ENCODE measurements at regions not wholly inside any gene's neighbourhood (a gene's known extent, or its start where the extent isn't known, plus 50 kb on each side); places are given as distances from the start of the nearest gene placed in this dataset.

- ATAC-seq (no peak), DNase-seq (ENCODE audit: low read depth, low spot score) (no peak)
- no peaks in the 10 kb centered on the region for H3K9me3 ChIP-seq (ENCODE audit: control insufficient read depth, insufficient read depth, low read depth, low read length)
- ChIA-PET POLR2A (no interaction called here), CTCF (interaction anchor here (0.5 kb wide), 1 partner anchor 70 kb away, joined by 3 read pairs; no protein-coding TSS in a partner anchor)
- in situ Hi-C loops (cut with HindIII; ENCODE audit: low pct_unique_long_range_greater_than_20kb, low sequenced_read_pairs) (no loop called here), intact Hi-C loops (cut with micrococcal nuclease; ENCODE audit: unreplicated experiment) (no loop called here)
- no peaks in the 10 kb centered on the region for H3K36me3 ChIP-seq (ENCODE audit: control insufficient read depth, insufficient read depth, low read length)
- TF ChIP-seq SIN3A (IDR thresholded peaks at IDR 0.05; ENCODE audit: borderline replicate concordance, insufficient read depth, low read depth, low read length) (no peak), POLR2AphosphoS5 (IDR thresholded peaks at IDR 0.05; ENCODE audit: low read depth, low read length) (no peak), CTCF (IDR thresholded peaks at IDR 0.05) (no peak), TCF7L2 (IDR thresholded peaks at IDR 0.05; ENCODE audit: low read depth, low read length) (no peak)
- TF ChIP-seq, protein P1, sequence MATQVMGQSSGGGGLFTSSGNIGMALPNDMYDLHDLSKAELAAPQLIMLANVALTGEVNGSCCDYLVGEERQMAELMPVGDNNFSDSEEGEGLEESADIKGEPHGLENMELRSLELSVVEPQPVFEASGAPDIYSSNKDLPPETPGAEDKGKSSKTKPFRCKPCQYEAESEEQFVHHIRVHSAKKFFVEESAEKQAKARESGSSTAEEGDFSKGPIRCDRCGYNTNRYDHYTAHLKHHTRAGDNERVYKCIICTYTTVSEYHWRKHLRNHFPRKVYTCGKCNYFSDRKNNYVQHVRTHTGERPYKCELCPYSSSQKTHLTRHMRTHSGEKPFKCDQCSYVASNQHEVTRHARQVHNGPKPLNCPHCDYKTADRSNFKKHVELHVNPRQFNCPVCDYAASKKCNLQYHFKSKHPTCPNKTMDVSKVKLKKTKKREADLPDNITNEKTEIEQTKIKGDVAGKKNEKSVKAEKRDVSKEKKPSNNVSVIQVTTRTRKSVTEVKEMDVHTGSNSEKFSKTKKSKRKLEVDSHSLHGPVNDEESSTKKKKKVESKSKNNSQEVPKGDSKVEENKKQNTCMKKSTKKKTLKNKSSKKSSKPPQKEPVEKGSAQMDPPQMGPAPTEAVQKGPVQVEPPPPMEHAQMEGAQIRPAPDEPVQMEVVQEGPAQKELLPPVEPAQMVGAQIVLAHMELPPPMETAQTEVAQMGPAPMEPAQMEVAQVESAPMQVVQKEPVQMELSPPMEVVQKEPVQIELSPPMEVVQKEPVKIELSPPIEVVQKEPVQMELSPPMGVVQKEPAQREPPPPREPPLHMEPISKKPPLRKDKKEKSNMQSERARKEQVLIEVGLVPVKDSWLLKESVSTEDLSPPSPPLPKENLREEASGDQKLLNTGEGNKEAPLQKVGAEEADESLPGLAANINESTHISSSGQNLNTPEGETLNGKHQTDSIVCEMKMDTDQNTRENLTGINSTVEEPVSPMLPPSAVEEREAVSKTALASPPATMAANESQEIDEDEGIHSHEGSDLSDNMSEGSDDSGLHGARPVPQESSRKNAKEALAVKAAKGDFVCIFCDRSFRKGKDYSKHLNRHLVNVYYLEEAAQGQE (IDR thresholded peaks at IDR 0.05; ENCODE audit: insufficient read depth in 1 of 2, low read depth in 2 of 2, low read length in 1 of 2): no peak
- no TSS peak for BruUV-seq (replicated peaks)
- H3K4me1 ChIP-seq (ENCODE audit: control insufficient read depth, insufficient read depth, low read length): no peaks in the 10 kb centered on the region
- no peak overlapping the region for H3K27ac ChIP-seq (ENCODE audit: low read length)
- no peak overlapping the region for H3K4me3 ChIP-seq (ENCODE audit: low read depth in 2 of 2, low read length in 2 of 2)
- H3K27me3 ChIP-seq (ENCODE audit: control insufficient read depth, insufficient read depth, low read length): no peaks in the 10 kb centered on the region
Measured at GRCh38 chr11:70019576-70020011, 58.5 kb upstream of the ANO1 start.

DNA sequence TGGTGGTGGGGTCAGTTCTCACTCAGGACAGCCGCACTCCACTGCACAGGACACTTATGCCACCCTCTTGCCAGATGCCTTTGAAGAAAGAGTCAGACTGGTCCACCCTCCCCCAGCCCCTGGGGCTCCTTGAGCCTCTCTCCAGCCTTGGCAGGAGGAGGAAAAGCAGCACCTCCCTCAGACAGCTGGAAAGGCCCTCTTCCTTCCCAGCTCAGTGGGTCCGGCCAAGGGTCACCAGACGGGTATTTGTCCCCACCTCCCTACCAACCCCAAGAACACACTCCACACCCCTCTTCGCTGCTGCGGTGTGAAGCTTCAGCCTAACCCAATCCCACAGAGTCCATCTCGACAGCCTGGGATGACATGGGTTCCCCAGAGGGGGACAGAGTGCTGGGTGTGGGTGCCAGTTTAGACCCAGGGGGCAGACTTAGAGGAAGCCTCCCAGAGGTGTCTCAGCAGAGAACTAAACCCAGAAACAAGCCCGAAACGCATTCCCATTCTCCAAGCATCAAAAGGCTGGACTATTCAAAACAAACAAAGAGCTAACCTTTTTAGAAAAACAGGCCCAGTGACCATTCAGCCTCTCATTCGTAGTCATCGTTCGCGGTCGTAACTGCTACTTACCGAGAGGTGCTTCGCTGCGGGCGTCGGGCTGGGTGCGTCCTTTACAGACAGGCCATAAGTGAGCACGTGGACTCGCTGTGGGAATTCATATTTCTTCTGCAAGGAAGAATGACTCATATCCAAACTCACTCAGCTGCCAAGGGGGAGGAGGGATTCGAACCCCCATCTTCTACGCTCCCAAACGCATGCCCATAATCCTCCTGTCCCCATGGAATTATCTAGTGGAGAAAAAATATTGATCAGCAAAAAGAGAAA is 57.5 kb upstream of the ANO1 start:
- POLR2A ChIA-PET: interaction anchor here (0.6 kb wide), 1 partner anchor 10 kb away, joined by 3 read pairs; no protein-coding TSS in a partner anchor
- Histone ChIP-seq H3K4me3 (ENCODE audit: low read depth in 2 of 2, low read length in 2 of 2) (no peak overlapping the region), H3K27me3 (ENCODE audit: control insufficient read depth, insufficient read depth, low read length) (no peaks in the 10 kb centered on the region), H3K4me1 (ENCODE audit: control insufficient read depth, insufficient read depth, low read length) (no peaks in the 10 kb centered on the region), H3K36me3 (ENCODE audit: control insufficient read depth, insufficient read depth, low read length) (no peaks in the 10 kb centered on the region), H3K9me3 (ENCODE audit: control insufficient read depth, insufficient read depth, low read depth, low read length) (no peaks in the 10 kb centered on the region), H3K27ac (ENCODE audit: low read length) (no peak overlapping the region)
- in situ Hi-C loops (cut with HindIII; ENCODE audit: low pct_unique_long_range_greater_than_20kb, low sequenced_read_pairs): no loop called here
- CTCF ChIA-PET: interaction anchor here (0.7 kb wide), 1 partner anchor 140 kb away, joined by 3 read pairs; no protein-coding TSS in a partner anchor
- intact Hi-C loops (cut with micrococcal nuclease; ENCODE audit: unreplicated experiment): no loop called here
- BruUV-seq (replicated peaks): no TSS peak
- DNase-seq (ENCODE audit: low read depth, low spot score) (no peak), ATAC-seq (no peak)
- TF ChIP-seq SIN3A (IDR thresholded peaks at IDR 0.05; ENCODE audit: borderline replicate concordance, insufficient read depth, low read depth, low read length): no peak

- no peaks in the 10 kb centered on the region for H3K4me1 ChIP-seq (ENCODE audit: control insufficient read depth, insufficient read depth, low read length)
- no peak overlapping the region for H3K27ac ChIP-seq (ENCODE audit: low read length)
- TF ChIP-seq TCF7L2 (IDR thresholded peaks at IDR 0.05; ENCODE audit: low read depth, low read length): no peak
- TF ChIP-seq, protein P1 (IDR thresholded peaks at IDR 0.05; ENCODE audit: insufficient read depth in 1 of 2, low read depth in 2 of 2, low read length in 1 of 2): no peak
- TF ChIP-seq SIN3A (IDR thresholded peaks at IDR 0.05; ENCODE audit: borderline replicate concordance, insufficient read depth, low read depth, low read length): no peak
- TF ChIP-seq CTCF (IDR thresholded peaks at IDR 0.05): no peak
- no peak for TF ChIP-seq POLR2AphosphoS5 (IDR thresholded peaks at IDR 0.05; ENCODE audit: low read depth, low read length)
- H3K9me3 ChIP-seq (ENCODE audit: control insufficient read depth, insufficient read depth, low read depth, low read length): no peaks in the 10 kb centered on the region
- H3K4me3 ChIP-seq (ENCODE audit: low read depth in 2 of 2, low read length in 2 of 2): no peak overlapping the region
- ATAC-seq: no peak
- ChIA-PET POLR2A (no interaction called here), CTCF (no interaction called here)
- BruUV-seq (replicated peaks): no TSS peak
- in situ Hi-C loops (cut with HindIII; ENCODE audit: low pct_unique_long_range_greater_than_20kb, low sequenced_read_pairs): no loop called here
- intact Hi-C loops (cut with micrococcal nuclease; ENCODE audit: unreplicated experiment): no loop called here
- DNase-seq (ENCODE audit: low read depth, low spot score): no peak
- no peaks in the 10 kb centered on the region for H3K36me3 ChIP-seq (ENCODE audit: control insufficient read depth, insufficient read depth, low read length)
- H3K27me3 ChIP-seq (ENCODE audit: control insufficient read depth, insufficient read depth, low read length): no peaks in the 10 kb centered on the region
Measured at GRCh38 chr11:70021586-70021985, 56.5 kb upstream of the ANO1 start.

Measured in Panc1 (cell line).